K562 (cell line): ENCODE measurements at regions not wholly inside any gene's neighbourhood (a gene's known extent, or its start where the extent isn't known, plus 50 kb on each side); places are given as distances from the start of the nearest gene placed in this dataset.

Experiments used
- ATAC-seq: fragments of 200-7000 bp; cut with Tn5 transposase; 3 replicates; pipeline ENCODE4 v1.9.1; 2020; ENCODE audit warnings: moderate library complexity
- BruUV-seq: library from RNA; stranded (reverse); fragments of 400-500 nt; replicated peaks from 2 replicates; lab custom pipeline; 2021; lab: Mats Ljungman, UMichigan
- CTCF ChIA-PET: fragments of 300-600 bp; formaldehyde crosslinking; extraction: SDS; loops from one replicate; lab custom pipeline; 2021; ENCODE audit warnings: low intra/inter-chr PET ratio; lab: Yijun Ruan, JAX
- POLR2A ChIA-PET: fragments of 300-600, 350-650 bp; sonication (Branson Sonifier 250); formaldehyde crosslinking; extraction: SDS; loops from one replicate; lab custom pipeline; 2021; ENCODE audit warnings: antibody characterized with exemption, inconsistent platforms; lab: Yijun Ruan, JAX
- DNase-seq, 4 experiments: peaks; one replicate each; pipeline versions ENCODE4 v3.0.0 to v3.0.0-alpha.2; 2011 to 2018; ENCODE audit warnings: low spot score in 3 of 4, mixed read lengths in 3 of 4; ENCODE audit errors: extremely low read depth in 1 of 4
- FAIRE-seq: peaks from 2 replicates; lab custom pipeline; 2011; peaks lifted over from hg19 to GRCh38; lab: Jason Lieb, UNC
- H2AFZ ChIP-seq: 2 replicates; pipeline ENCODE4 v1.6.0; 2011; ENCODE audit warnings: low read depth, low read length, control low read depth, inconsistent platforms
- H3K27ac ChIP-seq: fragments of 200-600 bp; 3 replicates; pipeline ENCODE4 v1.8.0; 2011; ENCODE audit warnings: low read depth, mild to moderate bottlenecking, control low read depth, inconsistent platforms, low read length, moderate library complexity, mixed read lengths; ENCODE audit errors: extremely low read depth
- H3K27me3 ChIP-seq, 2 experiments: fragments of 300-600 bp in 1 of 2; 2 replicates in 1 of 2; 3 replicates in 1 of 2; pipeline versions ENCODE4 v1.6.0 to v1.8.0; 2011; ENCODE audit warnings: inconsistent platforms in 2 of 2, low read length in 2 of 2, mild to moderate bottlenecking in 1 of 2, mixed read lengths in 1 of 2, moderate library complexity in 1 of 2; ENCODE audit not compliant: control insufficient read depth in 2 of 2, insufficient read depth in 2 of 2
- H3K36me3 ChIP-seq: fragments of 300-600 bp; 3 replicates; pipeline ENCODE4 v1.8.0; 2011; ENCODE audit warnings: mild to moderate bottlenecking, low read length, inconsistent platforms; ENCODE audit not compliant: control insufficient read depth, insufficient read depth
- H3K4me1 ChIP-seq, 2 experiments: fragments of 200-600 bp in 1 of 2; replicated peaks in 1 of 2; 2 replicates in 1 of 2; 3 replicates in 1 of 2; pipeline versions ENCODE4 v1.5.1 to v1.8.0; 2011; ENCODE audit warnings: inconsistent platforms in 2 of 2, low read length in 2 of 2, mild to moderate bottlenecking in 1 of 2, mixed read lengths in 1 of 2, moderate library complexity in 1 of 2; ENCODE audit not compliant: control insufficient read depth in 2 of 2, insufficient read depth in 2 of 2
- H3K4me2 ChIP-seq: 2 replicates; pipeline ENCODE4 v1.6.1; 2011; ENCODE audit warnings: low read length, control low read depth, inconsistent platforms, mixed read lengths; ENCODE audit not compliant: insufficient read depth
- H3K4me3 ChIP-seq: fragments of 200-600 bp; sonication (generic), shearing (Covaris generic); 2 replicates; pipeline ENCODE4 v1.5.1; 2016; ENCODE audit warnings: control low read depth, inconsistent platforms
- H3K79me2 ChIP-seq: fragments of 200-600 bp; 3 replicates; pipeline ENCODE4 v1.8.0; 2011; ENCODE audit warnings: low read length, inconsistent platforms; ENCODE audit not compliant: control insufficient read depth, insufficient read depth
- H3K9ac ChIP-seq, 2 experiments: 2 replicates each; pipeline versions ENCODE4 v1.6.0 to v1.6.1; 2011; ENCODE audit warnings: low read depth in 2 of 2, low read length in 2 of 2, control low read depth in 1 of 2, inconsistent platforms in 1 of 2, mild to moderate bottlenecking in 1 of 2, mixed read lengths in 1 of 2; ENCODE audit not compliant: insufficient read depth in 1 of 2
- H3K9me1 ChIP-seq: one replicate; pipeline ENCODE4 v1.6.0; 2011; ENCODE audit warnings: inconsistent platforms, mild to moderate bottlenecking, low read length, moderate library complexity; ENCODE audit not compliant: control insufficient read depth, insufficient read depth
- H3K9me3 ChIP-seq: replicated peaks from 2 replicates; pipeline ENCODE4 v1.5.1; 2011; ENCODE audit warnings: low read depth, low read length, inconsistent platforms; ENCODE audit not compliant: control insufficient read depth, insufficient read depth
- H4K20me1 ChIP-seq: replicated peaks from 2 replicates; pipeline ENCODE4 v1.6.1; 2011; ENCODE audit warnings: low read length, inconsistent platforms, mixed read lengths; ENCODE audit not compliant: control insufficient read depth, insufficient read depth
- FOS ChIP-seq: IDR thresholded peaks from 3 replicates; pipeline ENCODE4 v1.6.1; 2011; ENCODE audit not compliant: insufficient read length; ENCODE audit errors: extremely low read depth
- MTA2 ChIP-seq: fragments of 450-650 bp; IDR thresholded peaks from 2 replicates; pipeline ENCODE4 v1.6.1; 2016; ENCODE audit warnings: low read depth
- NFYB ChIP-seq: IDR thresholded peaks from 2 replicates; pipeline ENCODE4 v1.6.1; 2011; ENCODE audit warnings: mild to moderate bottlenecking, moderate library complexity; ENCODE audit not compliant: insufficient read length; ENCODE audit errors: extremely low read depth
- NR1H2 ChIP-seq: sonication (generic); formaldehyde crosslinking; IDR thresholded peaks from 2 replicates; pipeline ENCODE4 v1.4.0; 2020; ENCODE audit warnings: mild to moderate bottlenecking, missing genetic modification reagents
- PHF20 ChIP-seq: fragments of 450-650 bp; IDR thresholded peaks from 2 replicates; pipeline ENCODE4 v1.6.1; 2018; ENCODE audit not compliant: partially characterized antibody
- POLR2B ChIP-seq: fragments of 450-650 bp; IDR thresholded peaks from 2 replicates; pipeline ENCODE4 v1.6.1; 2018; ENCODE audit warnings: low read depth; ENCODE audit not compliant: partially characterized antibody
- SAFB ChIP-seq: fragments of 200-400 bp; formaldehyde crosslinking; IDR thresholded peaks from 2 replicates; pipeline ENCODE4 v1.6.1; 2017; ENCODE audit warnings: low read depth, low read length, borderline replicate concordance
- SIX5 ChIP-seq, 2 experiments: IDR thresholded peaks; 2 replicates each; pipeline ENCODE4 v1.6.1; 2011; ENCODE audit warnings: low read length in 2 of 2, borderline replicate concordance in 1 of 2, low read depth in 1 of 2, mild to moderate bottlenecking in 1 of 2, moderate library complexity in 1 of 2; ENCODE audit not compliant: insufficient read depth in 1 of 2
- SMARCB1 ChIP-seq: IDR thresholded peaks from 2 replicates; pipeline ENCODE4 v1.6.1; 2011; ENCODE audit warnings: improper control_type of control experiment, low read depth; ENCODE audit not compliant: insufficient read length
- ZNF384 ChIP-seq: IDR thresholded peaks from 2 replicates; pipeline ENCODE4 v1.6.1; 2012; ENCODE audit warnings: low read depth, low read length, improper control_type of control experiment
- ZNF695 ChIP-seq: fragments of 450-650 bp; formaldehyde crosslinking; IDR thresholded peaks from 2 replicates; pipeline ENCODE4 v1.4.0; 2020; ENCODE audit warnings: mild to moderate bottlenecking, moderate library complexity
- WGBS: fragments of 100-300 bp; shearing (Covaris generic); methylation state at CpG from one replicate; pipeline ENCODE4 v1.1.6; 2016; ENCODE audit warnings: low coverage, mixed read lengths; ENCODE audit not compliant: insufficient coverage; ENCODE audit errors: missing lambda C conversion rate; 5-methylcytosine and 5-hydroxymethylcytosine counted together
- in situ Hi-C: fragments of 300-500 bp; cut with MboI; formaldehyde crosslinking; loops from 4 replicates; pipeline ENCODE4 v1.15.0; 2018; ENCODE audit warnings: inconsistent platforms, mixed read lengths
- intact Hi-C: fragments of 100-400 bp; cut with micrococcal nuclease; formaldehyde crosslinking; loops from 2 replicates; pipeline ENCODE4 v1.14.2; 2022
- TF ChIP-seq, protein P1 (sequence below): sonication (generic); formaldehyde crosslinking; IDR thresholded peaks from 2 replicates; pipeline ENCODE4 v1.8.1; 2023; ENCODE audit warnings: mild to moderate bottlenecking, missing genetic modification reagents
- TF ChIP-seq, protein P2 (sequence below): fragments of 250-450 bp; sonication (Bioruptor Pico); IDR thresholded peaks from 2 replicates; pipeline ENCODE4 v1.8.0; 2022; ENCODE audit warnings: inconsistent platforms

DNA sequence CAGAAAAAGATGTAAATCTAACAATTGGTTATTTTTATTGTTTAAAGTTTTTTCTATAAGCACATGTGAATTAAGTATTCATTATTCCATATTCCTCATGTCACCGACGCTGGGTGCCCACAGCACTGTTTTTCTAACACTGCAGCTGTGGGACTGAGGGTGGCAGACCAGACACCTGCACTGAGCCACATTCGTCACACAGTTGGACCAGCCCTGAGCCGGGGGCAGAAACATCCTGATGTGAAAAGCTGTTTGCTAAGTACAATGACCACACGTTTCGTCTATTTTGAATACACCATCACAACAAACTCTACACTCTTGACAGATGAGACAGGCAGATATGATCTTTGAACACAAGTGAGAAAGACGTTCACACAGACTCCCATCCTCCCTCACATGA is 749.5 kb downstream of the KCNJ18 start:
- Histone ChIP-seq H3K9me1 (no peaks in the 10 kb centered on the region), H3K27ac (no peak overlapping the region), H3K9ac (no peak overlapping the region), H3K4me1 (no peaks in the 10 kb centered on the region), H3K36me3 (no peaks in the 10 kb centered on the region), H3K27me3 (no peaks in the 10 kb centered on the region), H3K79me2 (no peaks in the 10 kb centered on the region), H3K9me3 (no peaks in the 10 kb centered on the region), H4K20me1 (no peaks in the 10 kb centered on the region), H3K4me2 (no peak overlapping the region), H3K4me3 (no peak overlapping the region), H2AFZ (no peak overlapping the region)
- no peak for FAIRE-seq
- in situ Hi-C loops = no loop called here
- WGBS = 2% methylated on average over 7 of the region's 7 CpGs
- CTCF ChIA-PET = no interaction called here
- ATAC-seq = no peak
- POLR2A ChIA-PET = interaction anchor here (0.9 kb wide), 1 partner anchor 351 kb away, joined by 3 read pairs; no protein-coding TSS in a partner anchor
- no peak for DNase-seq
- intact Hi-C loops = no loop called here
- no TSS peak for BruUV-seq
- TF ChIP-seq NFYB (no peak), MTA2 (no peak), ZNF384 (no peak), SMARCB1 (no peak), FOS (no peak), ZNF695 (CRISPR knock-in tag) (no peak), PHF20 (no peak), SAFB (no peak), SIX5 (IDR thresholded peaks at IDR 0.05; ENCODE audit: borderline replicate concordance in 1 of 2, insufficient read depth in 1 of 2, low read depth in 1 of 2, low read length in 2 of 2) (no peak), NR1H2 (CRISPR knock-in tag) (no peak), POLR2B (no peak)
- TF ChIP-seq, protein P1, sequence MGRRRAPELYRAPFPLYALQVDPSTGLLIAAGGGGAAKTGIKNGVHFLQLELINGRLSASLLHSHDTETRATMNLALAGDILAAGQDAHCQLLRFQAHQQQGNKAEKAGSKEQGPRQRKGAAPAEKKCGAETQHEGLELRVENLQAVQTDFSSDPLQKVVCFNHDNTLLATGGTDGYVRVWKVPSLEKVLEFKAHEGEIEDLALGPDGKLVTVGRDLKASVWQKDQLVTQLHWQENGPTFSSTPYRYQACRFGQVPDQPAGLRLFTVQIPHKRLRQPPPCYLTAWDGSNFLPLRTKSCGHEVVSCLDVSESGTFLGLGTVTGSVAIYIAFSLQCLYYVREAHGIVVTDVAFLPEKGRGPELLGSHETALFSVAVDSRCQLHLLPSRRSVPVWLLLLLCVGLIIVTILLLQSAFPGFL = no peak
- TF ChIP-seq, protein P2, sequence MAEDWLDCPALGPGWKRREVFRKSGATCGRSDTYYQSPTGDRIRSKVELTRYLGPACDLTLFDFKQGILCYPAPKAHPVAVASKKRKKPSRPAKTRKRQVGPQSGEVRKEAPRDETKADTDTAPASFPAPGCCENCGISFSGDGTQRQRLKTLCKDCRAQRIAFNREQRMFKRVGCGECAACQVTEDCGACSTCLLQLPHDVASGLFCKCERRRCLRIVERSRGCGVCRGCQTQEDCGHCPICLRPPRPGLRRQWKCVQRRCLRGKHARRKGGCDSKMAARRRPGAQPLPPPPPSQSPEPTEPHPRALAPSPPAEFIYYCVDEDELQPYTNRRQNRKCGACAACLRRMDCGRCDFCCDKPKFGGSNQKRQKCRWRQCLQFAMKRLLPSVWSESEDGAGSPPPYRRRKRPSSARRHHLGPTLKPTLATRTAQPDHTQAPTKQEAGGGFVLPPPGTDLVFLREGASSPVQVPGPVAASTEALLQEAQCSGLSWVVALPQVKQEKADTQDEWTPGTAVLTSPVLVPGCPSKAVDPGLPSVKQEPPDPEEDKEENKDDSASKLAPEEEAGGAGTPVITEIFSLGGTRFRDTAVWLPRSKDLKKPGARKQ (CRISPR knock-in tag) = no peak
